SK-N-MC (cell line): ENCODE measurements at regions not wholly inside any gene's neighbourhood (a gene's known extent, or its start where the extent isn't known, plus 50 kb on each side); places are given as distances from the start of the nearest gene placed in this dataset.

Experiments used
- EZH2 ChIP-seq: fragments of 200-600 bp; sonication (generic); IDR thresholded peaks from one replicate; pipeline ENCODE4 v1.6.1; 2017; ENCODE audit warnings: antibody characterized with exemption
- POLR2AphosphoS5 ChIP-seq: IDR thresholded peaks from 2 replicates; pipeline ENCODE4 v1.6.1; 2012; ENCODE audit warnings: mild to moderate bottlenecking, low read depth, low read length, borderline replicate concordance

GRCh38 chr6:139521338-139521737 is 146.9 kb upstream of the CITED2 start:
- TF ChIP-seq POLR2AphosphoS5: no peak
- TF ChIP-seq EZH2: no peak
